ENCODE measurements at regions not wholly inside any gene's neighbourhood (a gene's known extent, or its start where the extent isn't known, plus 50 kb on each side); places are given as distances from the start of the nearest gene placed in this dataset.

GRCh38 chr7:9671979-9672917 is 1238.8 kb downstream of the NXPH1 start:
- Histone ChIP-seq H4K5ac (ENCODE audit: low read depth, low read length) (no peak overlapping the region), H3K27ac (ENCODE audit: insufficient read depth, low read length) (no peak overlapping the region), H2BK20ac (ENCODE audit: low read depth, low read length) (no peak overlapping the region), H4K20me1 (ENCODE audit: insufficient read depth, low read length) (no peaks in the 10 kb centered on the region), H3K18ac (ENCODE audit: low read depth, low read length) (no peak overlapping the region), H3K14ac (replicated peaks; ENCODE audit: low read depth, low read length) (no peak overlapping the region), H2BK15ac (ENCODE audit: low read depth, low read length) (no peak overlapping the region), H3K36me3 (ENCODE audit: control insufficient read depth, insufficient read depth, low read length) (no peaks in the 10 kb centered on the region), H4K91ac (ENCODE audit: insufficient read depth, low read depth, low read length) (no peak overlapping the region), H3K56ac (ENCODE audit: extremely low read depth, insufficient read depth, low read length) (no peak overlapping the region), H3K23ac (ENCODE audit: low read depth, low read length) (no peak overlapping the region), H3K9me1 (ENCODE audit: insufficient read depth, low read length) (no peaks in the 10 kb centered on the region), H4K8ac (ENCODE audit: low read depth in 2 of 2, low read length in 2 of 2) (no peak overlapping the region), H2AK5ac (ENCODE audit: low read depth, low read length) (no peak overlapping the region), H3K9ac (ENCODE audit: low read depth, low read length) (no peak overlapping the region), H2AK9ac (replicated peaks; ENCODE audit: low read depth, low read length, poor library complexity) (no peak overlapping the region), H3K9me3 (ENCODE audit: control insufficient read depth, insufficient read depth, low read length) (peaks cover 7% of the 10 kb centered on the region), H3K4me3 (ENCODE audit: insufficient read depth, low read depth, low read length) (no peak overlapping the region), H3K4me2 (ENCODE audit: low read depth, low read length) (no peak overlapping the region), H2BK5ac (ENCODE audit: low read depth, low read length, poor library complexity, severe bottlenecking) (no peak overlapping the region), H3K27me3 (ENCODE audit: control insufficient read depth, insufficient read depth, low read length) (no peaks in the 10 kb centered on the region), H3K79me1 (ENCODE audit: low read depth in 1 of 2, low read length in 2 of 2) (no peaks in the 10 kb centered on the region), H3K4ac (ENCODE audit: low read depth, low read length) (no peak overlapping the region), H2AFZ (replicated peaks; ENCODE audit: low read length, poor library complexity) (no peak overlapping the region), H3K4me1 (ENCODE audit: control insufficient read depth, insufficient read depth, low read length) (no peaks in the 10 kb centered on the region), H2BK120ac (ENCODE audit: low read depth, low read length) (no peak overlapping the region)
- no CpG with 5 or more reads among the region's 7 CpGs for WGBS, 2 experiments (ENCODE audit: extremely low coverage in 2 of 2, insufficient read length in 1 of 2)
- POLR2A ChIA-PET (ENCODE audit: unreplicated experiment), result no interaction called here
- intact Hi-C loops (cut with micrococcal nuclease) (no loop called here), dilution Hi-C loops (cut with HindIII; ENCODE audit: low sequenced_read_pairs, unreplicated experiment) (no loop called here), in situ Hi-C loops (cut with MboI; ENCODE audit: low sequenced_read_pairs) (no loop called here)
- BruUV-seq (replicated peaks), result no TSS peak
- DNase-seq (no peak), ATAC-seq (ENCODE audit: low read depth) (no peak)
- TF ChIP-seq POLR2A (IDR thresholded peaks at IDR 0.05; ENCODE audit: low read depth, low read length), result no peak
- TF ChIP-seq MAFK (IDR thresholded peaks at IDR 0.05; ENCODE audit: low read depth, low read length), result no peak
- TF ChIP-seq USF2 (IDR thresholded peaks at IDR 0.05; ENCODE audit: low read depth, low read length), result no peak
- TF ChIP-seq MAZ (IDR thresholded peaks at IDR 0.05; ENCODE audit: borderline replicate concordance, low read depth, low read length), result no peak
- TF ChIP-seq MXI1 (IDR thresholded peaks at IDR 0.05; ENCODE audit: borderline replicate concordance, low read depth, low read length), result no peak
- no peak for TF ChIP-seq RAD21 (IDR thresholded peaks at IDR 0.05; ENCODE audit: low read length)
- no peak for TF ChIP-seq FOS (IDR thresholded peaks at IDR 0.05; ENCODE audit: low read depth, low read length)
- CTCF ChIA-PET, result no interaction called here

Data from IMR-90 (cell line).